H1 (cell line): ENCODE measurements at regions not wholly inside any gene's neighbourhood (a gene's known extent, or its start where the extent isn't known, plus 50 kb on each side); places are given as distances from the start of the nearest gene placed in this dataset.

ENCODE experiments used
- CTCF ChIA-PET: fragments of 300-600 bp; sonication (Branson Sonifier 250); formaldehyde crosslinking; loops from one replicate; lab custom pipeline; 2021; ENCODE audit not compliant: partially characterized antibody; lab: Charles Lee
- POLR2A ChIA-PET: fragments of 300-600 bp; sonication (Branson Sonifier 250); formaldehyde crosslinking; loops from one replicate; lab custom pipeline; 2021; ENCODE audit warnings: inconsistent platforms; ENCODE audit not compliant: partially characterized antibody; lab: Charles Lee
- DNase-seq, 2 experiments: peaks; one replicate each; pipeline versions ENCODE4 v3.0.0 to v3.0.0-alpha.2; 2010 to 2022; ENCODE audit warnings: low spot score in 2 of 2, low read depth in 1 of 2, mixed read lengths in 1 of 2
- FAIRE-seq: peaks from 2 replicates; lab custom pipeline; 2011; peaks lifted over from hg19 to GRCh38; lab: Jason Lieb, UNC
- H2AFZ ChIP-seq: 2 replicates; pipeline ENCODE4 v1.8.1; 2012; ENCODE audit warnings: low read length, inconsistent platforms
- H2AK5ac ChIP-seq: 2 replicates; pipeline ENCODE4 v1.6.1; 2013; ENCODE audit warnings: low read depth, low read length
- H2BK120ac ChIP-seq: replicated peaks from 2 replicates; pipeline ENCODE3; 2013; ENCODE audit warnings: low read depth, low read length, inconsistent platforms
- H2BK12ac ChIP-seq: 2 replicates; pipeline ENCODE4 v1.6.1; 2013; ENCODE audit warnings: low read depth, low read length
- H2BK15ac ChIP-seq: 2 replicates; pipeline ENCODE4 v1.6.1; 2013; ENCODE audit warnings: low read length
- H2BK20ac ChIP-seq: 2 replicates; pipeline ENCODE4 v1.6.1; 2013; ENCODE audit warnings: low read length
- H2BK5ac ChIP-seq: 2 replicates; pipeline ENCODE4 v1.6.1; 2013; ENCODE audit warnings: low read depth, low read length
- H3K14ac ChIP-seq: 2 replicates; pipeline ENCODE4 v1.6.1; 2013; ENCODE audit warnings: inconsistent platforms; ENCODE audit not compliant: insufficient read length
- H3K18ac ChIP-seq: 2 replicates; pipeline ENCODE4 v1.6.1; 2013; ENCODE audit warnings: low read length; ENCODE audit errors: extremely low read depth
- H3K23ac ChIP-seq: 2 replicates; pipeline ENCODE4 v1.6.1; 2013; ENCODE audit warnings: inconsistent platforms; ENCODE audit not compliant: insufficient read length
- H3K23me2 ChIP-seq: 2 replicates; pipeline ENCODE4 v1.6.1; 2013; ENCODE audit warnings: low read depth, low read length
- H3K27ac ChIP-seq: 2 replicates; pipeline ENCODE4 v1.6.1; 2011; ENCODE audit warnings: low read depth, low read length, inconsistent platforms
- H3K27me3 ChIP-seq, 4 experiments: replicated peaks in 1 of 4; 1 replicate in 1 of 4; 2 replicates in 3 of 4; pipeline versions ENCODE4 v1.6.1 to v1.8.1; 2011 to 2013; ENCODE audit warnings: low read length in 3 of 4, mild to moderate bottlenecking in 3 of 4, inconsistent platforms in 2 of 4, mixed read lengths in 2 of 4, moderate library complexity in 1 of 4; ENCODE audit not compliant: control insufficient read depth in 3 of 4, insufficient read depth in 3 of 4; ENCODE audit errors: extremely low read depth in 1 of 4
- H3K36me3 ChIP-seq, 4 experiments: 2 replicates each; pipeline versions ENCODE4 v1.6.1 to v1.8.1; 2011 to 2013; ENCODE audit warnings: mild to moderate bottlenecking in 4 of 4, low read length in 3 of 4, moderate library complexity in 2 of 4, control low read depth in 1 of 4, inconsistent platforms in 1 of 4; ENCODE audit not compliant: insufficient read depth in 4 of 4, control insufficient read depth in 2 of 4
- H3K4ac ChIP-seq: replicated peaks from 2 replicates; pipeline ENCODE3; 2013; ENCODE audit warnings: low read length, low read depth, mixed read lengths, inconsistent platforms; ENCODE audit not compliant: insufficient read length
- H3K4me1 ChIP-seq, 4 experiments: replicated peaks in 1 of 4; 1 replicate in 1 of 4; 2 replicates in 3 of 4; pipeline versions ENCODE4 v1.6.1 to v1.8.1; 2011 to 2013; ENCODE audit warnings: low read length in 3 of 4, inconsistent platforms in 2 of 4, mixed read lengths in 1 of 4; ENCODE audit not compliant: insufficient read depth in 4 of 4, control insufficient read depth in 3 of 4
- H3K4me2 ChIP-seq, 2 experiments: 2 replicates each; pipeline versions ENCODE4 v1.6.1 to v1.8.1; 2011 to 2013; ENCODE audit warnings: low read depth in 2 of 2, low read length in 2 of 2, control low read depth in 1 of 2, inconsistent platforms in 1 of 2, mild to moderate bottlenecking in 1 of 2; ENCODE audit not compliant: insufficient read depth in 1 of 2
- H3K4me3 ChIP-seq, 4 experiments: fragments of 200-600, 300-600 bp in 1 of 4; sonication (generic), shearing (Covaris generic), sonication (Bioruptor Twin) in 1 of 4; 2 replicates each; pipeline versions ENCODE4 v1.5.1 to v1.8.1; 2011 to 2016; ENCODE audit warnings: low read length in 4 of 4, low read depth in 3 of 4, control low read depth in 2 of 4, inconsistent platforms in 2 of 4, mild to moderate bottlenecking in 2 of 4, mixed read lengths in 1 of 4, moderate library complexity in 1 of 4; ENCODE audit not compliant: insufficient read depth in 2 of 4; ENCODE audit errors: extremely low read depth in 1 of 4
- H3K56ac ChIP-seq: replicated peaks from 2 replicates; pipeline ENCODE3; 2013; ENCODE audit warnings: low read depth, mild to moderate bottlenecking, mixed read lengths, low read length, inconsistent platforms; ENCODE audit not compliant: insufficient read length
- H3K79me1 ChIP-seq: 2 replicates; pipeline ENCODE4 v1.6.1; 2013; ENCODE audit warnings: low read depth, low read length, control low read depth
- H3K79me2 ChIP-seq, 2 experiments: 2 replicates each; pipeline versions ENCODE4 v1.6.1 to v1.8.1; 2012 to 2013; ENCODE audit warnings: low read length in 2 of 2, mild to moderate bottlenecking in 2 of 2, inconsistent platforms in 1 of 2; ENCODE audit not compliant: insufficient read depth in 2 of 2, control insufficient read depth in 1 of 2
- H3K9ac ChIP-seq, 4 experiments: replicated peaks in 1 of 4; 1 replicate in 1 of 4; 2 replicates in 3 of 4; pipeline versions ENCODE4 v1.6.1 to v1.8.1; 2011 to 2013; ENCODE audit warnings: low read depth in 3 of 4, low read length in 3 of 4, control low read depth in 2 of 4, mild to moderate bottlenecking in 2 of 4, moderate library complexity in 2 of 4, inconsistent platforms in 1 of 4; ENCODE audit errors: extremely low read depth in 1 of 4
- H3K9me3 ChIP-seq, 2 experiments: 2 replicates each; pipeline versions ENCODE4 v1.6.1 to v1.8.1; 2012 to 2013; ENCODE audit warnings: mild to moderate bottlenecking in 2 of 2, moderate library complexity in 2 of 2, control low read depth in 1 of 2, inconsistent platforms in 1 of 2, low read depth in 1 of 2, low read length in 1 of 2, mixed read lengths in 1 of 2; ENCODE audit not compliant: insufficient read depth in 2 of 2
- H4K20me1 ChIP-seq, 2 experiments: replicated peaks in 1 of 2; 2 replicates each; pipeline versions ENCODE3 to v1.8.1; 2011 to 2013; ENCODE audit warnings: inconsistent platforms in 2 of 2, low read length in 2 of 2, mild to moderate bottlenecking in 1 of 2; ENCODE audit not compliant: insufficient read depth in 2 of 2, control insufficient read depth in 1 of 2
- H4K5ac ChIP-seq: 2 replicates; pipeline ENCODE4 v1.6.1; 2013; ENCODE audit warnings: low read length, low read depth, mixed read lengths, inconsistent platforms; ENCODE audit not compliant: insufficient read length
- H4K8ac ChIP-seq: 2 replicates; pipeline ENCODE4 v1.8.0; 2013; ENCODE audit warnings: mild to moderate bottlenecking, moderate library complexity, low read length, inconsistent platforms; ENCODE audit not compliant: insufficient read depth; ENCODE audit errors: extremely low read depth
- H4K91ac ChIP-seq: replicated peaks from 2 replicates; pipeline ENCODE3; 2013; ENCODE audit warnings: low read length, mixed read lengths, inconsistent platforms; ENCODE audit not compliant: insufficient read length
- FOSL1 ChIP-seq: IDR thresholded peaks from 2 replicates; pipeline ENCODE4 v1.6.1; 2011; ENCODE audit warnings: mild to moderate bottlenecking, low read depth, low read length, moderate library complexity; ENCODE audit not compliant: insufficient read depth
- KDM4A ChIP-seq: IDR thresholded peaks from one replicate; pipeline ENCODE4 v1.7.1; 2012; ENCODE audit warnings: low read depth, mild to moderate bottlenecking, moderate library complexity, low read length, inconsistent platforms; ENCODE audit not compliant: severe bottlenecking
- NRF1 ChIP-seq: IDR thresholded peaks from 2 replicates; pipeline ENCODE4 v1.6.1; 2011; ENCODE audit warnings: mild to moderate bottlenecking, low read depth, low read length, improper control_type of control experiment
- RFX5 ChIP-seq: IDR thresholded peaks from 2 replicates; pipeline ENCODE4 v1.6.1; 2011; ENCODE audit warnings: low read depth, low read length, improper control_type of control experiment, borderline replicate concordance
- SIN3A ChIP-seq, 2 experiments: IDR thresholded peaks in 1 of 2; conservative IDR thresholded peaks in 1 of 2; 2 replicates each; pipeline ENCODE4 v1.6.1; 2011 to 2012; ENCODE audit warnings: low read length in 2 of 2, improper control_type of control experiment in 1 of 2, low read depth in 1 of 2, mild to moderate bottlenecking in 1 of 2
- TAF1 ChIP-seq: IDR thresholded peaks from 2 replicates; pipeline ENCODE4 v1.6.1; 2011; ENCODE audit warnings: mild to moderate bottlenecking, low read depth, low read length
- WGBS, 2 experiments: shearing (Covaris generic) in 1 of 2; methylation state at CpG; one replicate each; pipeline versions ENCODE4 v1.1.6 to v1.1.7; 2013 to 2015; ENCODE audit warnings: low lambda C conversion rate in 2 of 2, mixed read lengths in 2 of 2, inconsistent platforms in 1 of 2, low coverage in 1 of 2, missing lambda C conversion rate in 1 of 2; ENCODE audit not compliant: insufficient replicate concordance in 2 of 2, insufficient coverage in 1 of 2, insufficient read length in 1 of 2; ENCODE audit errors: extremely low coverage in 1 of 2, missing lambda C conversion rate in 1 of 2; 5-methylcytosine and 5-hydroxymethylcytosine counted together
- TF ChIP-seq, protein P1 (sequence below), 3 experiments: IDR thresholded peaks; 1 replicate in 2 of 3; 2 replicates in 1 of 3; pipeline versions ENCODE4 v1.5.1 to v1.6.1; 2011; ENCODE audit warnings: low read length in 3 of 3, mild to moderate bottlenecking in 3 of 3, inconsistent platforms in 2 of 3, low read depth in 1 of 3, moderate library complexity in 1 of 3; ENCODE audit not compliant: insufficient read depth in 1 of 3; ENCODE audit errors: control extremely low read depth in 1 of 3
- TF ChIP-seq, protein P2 (sequence below): IDR thresholded peaks from 2 replicates; pipeline ENCODE4 v1.6.1; 2011; ENCODE audit warnings: low read depth, mild to moderate bottlenecking, low read length; ENCODE audit not compliant: insufficient read depth

DNA sequence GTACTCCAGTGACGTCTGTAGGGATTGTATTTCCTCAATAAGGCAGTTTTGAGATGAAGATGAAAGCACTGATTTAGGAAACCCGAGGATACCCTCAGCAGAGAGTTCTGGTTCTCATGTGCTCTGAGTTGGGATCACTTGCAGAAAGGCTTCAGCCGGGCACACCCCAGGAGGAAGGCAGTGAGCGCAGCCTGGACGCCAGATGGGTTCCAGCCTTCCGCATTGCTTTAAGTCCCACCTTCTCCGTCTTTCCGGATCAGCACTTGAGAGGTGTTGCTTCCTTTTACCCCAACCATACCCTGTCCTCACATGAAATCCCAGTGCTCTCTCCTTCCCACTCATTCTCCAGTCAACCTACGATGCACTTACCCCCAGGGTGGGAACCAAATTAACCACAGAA, 239.5 kb upstream of the CADM1 start:
- no peak overlapping the region for H4K8ac ChIP-seq
- no peaks in the 10 kb centered on the region for H3K36me3 ChIP-seq
- no peak overlapping the region for H2AK5ac ChIP-seq
- H4K5ac ChIP-seq, result no peak overlapping the region
- 91% methylated on average over 9 of the region's 9 CpGs; no CpG with 5 or more reads in 1 of the 2 experiments for WGBS, 2 experiments
- TF ChIP-seq, protein P1, sequence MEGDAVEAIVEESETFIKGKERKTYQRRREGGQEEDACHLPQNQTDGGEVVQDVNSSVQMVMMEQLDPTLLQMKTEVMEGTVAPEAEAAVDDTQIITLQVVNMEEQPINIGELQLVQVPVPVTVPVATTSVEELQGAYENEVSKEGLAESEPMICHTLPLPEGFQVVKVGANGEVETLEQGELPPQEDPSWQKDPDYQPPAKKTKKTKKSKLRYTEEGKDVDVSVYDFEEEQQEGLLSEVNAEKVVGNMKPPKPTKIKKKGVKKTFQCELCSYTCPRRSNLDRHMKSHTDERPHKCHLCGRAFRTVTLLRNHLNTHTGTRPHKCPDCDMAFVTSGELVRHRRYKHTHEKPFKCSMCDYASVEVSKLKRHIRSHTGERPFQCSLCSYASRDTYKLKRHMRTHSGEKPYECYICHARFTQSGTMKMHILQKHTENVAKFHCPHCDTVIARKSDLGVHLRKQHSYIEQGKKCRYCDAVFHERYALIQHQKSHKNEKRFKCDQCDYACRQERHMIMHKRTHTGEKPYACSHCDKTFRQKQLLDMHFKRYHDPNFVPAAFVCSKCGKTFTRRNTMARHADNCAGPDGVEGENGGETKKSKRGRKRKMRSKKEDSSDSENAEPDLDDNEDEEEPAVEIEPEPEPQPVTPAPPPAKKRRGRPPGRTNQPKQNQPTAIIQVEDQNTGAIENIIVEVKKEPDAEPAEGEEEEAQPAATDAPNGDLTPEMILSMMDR (IDR thresholded peaks at IDR 0.05; ENCODE audit: control extremely low read depth in 1 of 3, insufficient read depth in 1 of 3, low read depth in 1 of 3, low read length in 3 of 3), result no peak
- TF ChIP-seq FOSL1 (no peak), RFX5 (no peak), NRF1 (no peak), TAF1 (no peak), SIN3A (conservative IDR thresholded peaks at IDR 0.05 in 1 of 2, IDR thresholded peaks at IDR 0.05 in 1 of 2; ENCODE audit: low read depth in 1 of 2, low read length in 2 of 2) (no peak), KDM4A (no peak)
- TF ChIP-seq, protein P2, sequence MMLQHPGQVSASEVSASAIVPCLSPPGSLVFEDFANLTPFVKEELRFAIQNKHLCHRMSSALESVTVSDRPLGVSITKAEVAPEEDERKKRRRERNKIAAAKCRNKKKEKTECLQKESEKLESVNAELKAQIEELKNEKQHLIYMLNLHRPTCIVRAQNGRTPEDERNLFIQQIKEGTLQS, result no peak
- TF ChIP-seq, all 59 proteins: peak for 0
- FAIRE-seq (no peak), DNase-seq (no peak)
- Histone ChIP-seq H2BK120ac (no peak overlapping the region), H3K23me2 (no peaks in the 10 kb centered on the region), H3K56ac (no peak overlapping the region), H2BK5ac (no peak overlapping the region), H3K4ac (no peak overlapping the region), H2AFZ (no peak overlapping the region), H3K23ac (no peak overlapping the region), H2BK12ac (no peak overlapping the region), H2BK15ac (no peak overlapping the region), H3K9ac (no peak overlapping the region), H3K79me1 (no peaks in the 10 kb centered on the region), H3K4me2 (no peak overlapping the region), H3K4me1 (peaks cover 2 to 10% (median 9%) of the 10 kb centered on the region in 4 experiments; a peak in 5 of 7 replicates), H3K27me3 (peaks cover 0 to 5% (median 0%) of the 10 kb centered on the region in 4 experiments; a peak in 3 of 7 replicates), H3K14ac (no peak overlapping the region), H4K20me1 (no peaks in the 10 kb centered on the region), H3K27ac (no peak overlapping the region), H3K9me3 (no peaks in the 10 kb centered on the region), H2BK20ac (no peak overlapping the region), H3K79me2 (no peaks in the 10 kb centered on the region), H4K91ac (no peak overlapping the region), H3K18ac (no peak overlapping the region), H3K4me3 (no peak overlapping the region)
- ChIA-PET POLR2A (no interaction called here), CTCF (no interaction called here)
